CD4-positive, alpha-beta T cell (primary cell): ENCODE measurements at regions not wholly inside any gene's neighbourhood (a gene's known extent, or its start where the extent isn't known, plus 50 kb on each side); places are given as distances from the start of the nearest gene placed in this dataset.

Experiments
- ATAC-seq: fragments of 200-7000 bp; cut with Tn5 transposase; one replicate; pipeline ENCODE4 v1.10.0; 2022; ENCODE audit warnings: mild to moderate bottlenecking; ENCODE audit not compliant: poor library complexity
- CTCF ChIA-PET: fragments of 350-600 bp; sonication (Branson Sonifier 250); formaldehyde crosslinking; loops from one replicate; lab custom pipeline; 2021; ENCODE audit warnings: antibody characterized with exemption, inconsistent platforms; lab: Charles Lee
- POLR2A ChIA-PET: fragments of 350-600 bp; sonication (Branson Sonifier 250); formaldehyde crosslinking; loops from one replicate; lab custom pipeline; 2021; ENCODE audit warnings: antibody characterized with exemption, inconsistent platforms; lab: Charles Lee
- DNase-seq, 14 experiments: peaks; one replicate each; pipeline ENCODE4 v3.0.0-alpha.2; 2013 to 2020; ENCODE audit warnings: mixed read lengths in 2 of 14
- H3K27ac ChIP-seq, 2 donors: one replicate each; pipeline versions ENCODE4 v1.5.1 to v1.7.0; 2013; ENCODE audit warnings: low read length in 2 of 2, low read depth in 1 of 2, mild to moderate bottlenecking in 1 of 2
- H3K27me3 ChIP-seq, 2 experiments: 1 replicate in 1 of 2; 2 replicates in 1 of 2; pipeline versions ENCODE4 v1.6.1 to v1.7.0; 2013; ENCODE audit warnings: low read length in 2 of 2, control low read depth in 1 of 2, mild to moderate bottlenecking in 1 of 2, moderate library complexity in 1 of 2; ENCODE audit not compliant: insufficient read depth in 2 of 2, control insufficient read depth in 1 of 2
- H3K36me3 ChIP-seq: one replicate; pipeline ENCODE4 v1.6.1; 2013; ENCODE audit warnings: low read length, control low read depth; ENCODE audit not compliant: insufficient read depth
- H3K4me1 ChIP-seq: one replicate; pipeline ENCODE4 v1.6.1; 2013; ENCODE audit warnings: low read length, control low read depth; ENCODE audit not compliant: insufficient read depth
- H3K4me3 ChIP-seq: one replicate; pipeline ENCODE4 v1.5.1; 2013; ENCODE audit warnings: mild to moderate bottlenecking, low read length, moderate library complexity
- H3K9me3 ChIP-seq, 2 experiments: 1 replicate in 1 of 2; 2 replicates in 1 of 2; pipeline versions ENCODE4 v1.6.1 to v1.7.0; 2013; ENCODE audit warnings: low read length in 2 of 2, mild to moderate bottlenecking in 2 of 2, control low read depth in 1 of 2, moderate library complexity in 1 of 2; ENCODE audit not compliant: control insufficient read depth in 1 of 2, insufficient read depth in 1 of 2
- H3K27ac Mint-ChIP-seq: one replicate; pipeline ENCODE4 v1.8.0; 2020; ENCODE audit warnings: mixed read lengths
- H3K27me3 Mint-ChIP-seq: one replicate; pipeline ENCODE4 v1.8.0; 2021; ENCODE audit warnings: mixed read lengths
- H3K36me3 Mint-ChIP-seq: one replicate; pipeline ENCODE4 v1.8.0; 2021; ENCODE audit warnings: low read depth, mixed read lengths
- H3K4me1 Mint-ChIP-seq: one replicate; pipeline ENCODE4 v1.8.0; 2021; ENCODE audit warnings: low read depth, mixed read lengths
- H3K4me3 Mint-ChIP-seq: one replicate; pipeline ENCODE4 v1.8.0; 2020; ENCODE audit warnings: mild to moderate bottlenecking, mixed read lengths
- H3K9me3 Mint-ChIP-seq: one replicate; pipeline ENCODE4 v1.8.0; 2020; ENCODE audit warnings: mixed read lengths
- intact Hi-C, 2 experiments: fragments of 100-400 bp; cut with DNase I in 1 of 2; cut with micrococcal nuclease in 1 of 2; formaldehyde crosslinking; loops; one replicate each; pipeline versions ENCODE4 v1.15.1 to v1.9.0; 2023 to 2025; cut with DNase I, micrococcal nuclease
- TF ChIP-seq, protein P1 (sequence below): fragments of 200-600 bp; IDR thresholded peaks from one replicate; pipeline ENCODE4 v1.8.0; 2022; ENCODE audit warnings: antibody characterized with exemption, mild to moderate bottlenecking

DNA sequence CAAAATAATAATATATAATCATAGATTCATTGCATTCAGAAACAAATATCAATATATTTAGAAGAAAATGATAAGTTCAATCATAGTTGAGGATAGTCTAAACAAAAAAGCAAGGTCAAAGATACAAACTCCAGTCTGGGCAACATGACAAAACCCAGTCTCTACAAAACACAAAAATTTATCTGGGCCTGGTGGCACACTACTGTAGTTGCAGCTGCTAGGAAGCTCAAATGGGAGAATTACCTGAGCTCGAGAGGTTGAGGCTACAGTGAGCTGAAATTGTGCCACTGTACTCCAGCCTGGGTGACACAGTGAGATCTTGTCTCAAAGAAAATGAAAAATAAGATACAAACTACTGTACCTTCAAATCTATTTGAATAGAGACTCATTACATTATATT is 52.7 kb upstream of the ANXA10 start:
- no peak for DNase-seq
- H3K4me1 ChIP-seq, result no peaks in the 10 kb centered on the region
- Mint-ChIP-seq H3K4me1 (no peaks in the 10 kb centered on the region), H3K36me3 (no peaks in the 10 kb centered on the region), H3K27ac (no peak overlapping the region), H3K27me3 (no peaks in the 10 kb centered on the region), H3K9me3 (no peaks in the 10 kb centered on the region), H3K4me3 (no peak overlapping the region)
- TF ChIP-seq, protein P1, sequence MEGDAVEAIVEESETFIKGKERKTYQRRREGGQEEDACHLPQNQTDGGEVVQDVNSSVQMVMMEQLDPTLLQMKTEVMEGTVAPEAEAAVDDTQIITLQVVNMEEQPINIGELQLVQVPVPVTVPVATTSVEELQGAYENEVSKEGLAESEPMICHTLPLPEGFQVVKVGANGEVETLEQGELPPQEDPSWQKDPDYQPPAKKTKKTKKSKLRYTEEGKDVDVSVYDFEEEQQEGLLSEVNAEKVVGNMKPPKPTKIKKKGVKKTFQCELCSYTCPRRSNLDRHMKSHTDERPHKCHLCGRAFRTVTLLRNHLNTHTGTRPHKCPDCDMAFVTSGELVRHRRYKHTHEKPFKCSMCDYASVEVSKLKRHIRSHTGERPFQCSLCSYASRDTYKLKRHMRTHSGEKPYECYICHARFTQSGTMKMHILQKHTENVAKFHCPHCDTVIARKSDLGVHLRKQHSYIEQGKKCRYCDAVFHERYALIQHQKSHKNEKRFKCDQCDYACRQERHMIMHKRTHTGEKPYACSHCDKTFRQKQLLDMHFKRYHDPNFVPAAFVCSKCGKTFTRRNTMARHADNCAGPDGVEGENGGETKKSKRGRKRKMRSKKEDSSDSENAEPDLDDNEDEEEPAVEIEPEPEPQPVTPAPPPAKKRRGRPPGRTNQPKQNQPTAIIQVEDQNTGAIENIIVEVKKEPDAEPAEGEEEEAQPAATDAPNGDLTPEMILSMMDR, result no peak
- no peak overlapping the region for H3K4me3 ChIP-seq
- intact Hi-C loops, result no loop called here
- H3K9me3 ChIP-seq, result no peaks in the 10 kb centered on the region
- no peak for ATAC-seq
- no peaks in the 10 kb centered on the region for H3K36me3 ChIP-seq
- no peaks in the 10 kb centered on the region for H3K27me3 ChIP-seq
- ChIA-PET POLR2A (no interaction called here), CTCF (no interaction called here)
- no peak overlapping the region for H3K27ac ChIP-seq
